HTR-8/SVneo (cell line): ENCODE measurements at regions not wholly inside any gene's neighbourhood (a gene's known extent, or its start where the extent isn't known, plus 50 kb on each side); places are given as distances from the start of the nearest gene placed in this dataset.
"Not testable (repeated sequence)": the region's sequence is repeated elsewhere in the genome, so short reads cannot be mapped to it uniquely, and the experiment has no call there.

ENCODE experiments used
- DNase-seq: peaks from one replicate; pipeline ENCODE4 v3.0.0; 2011; ENCODE audit warnings: low spot score, mixed read lengths; ENCODE audit not compliant: insufficient read length
- FAIRE-seq: peaks from 2 replicates; lab custom pipeline; 2011; peaks lifted over from hg19 to GRCh38; lab: Jason Lieb, UNC

DNA sequence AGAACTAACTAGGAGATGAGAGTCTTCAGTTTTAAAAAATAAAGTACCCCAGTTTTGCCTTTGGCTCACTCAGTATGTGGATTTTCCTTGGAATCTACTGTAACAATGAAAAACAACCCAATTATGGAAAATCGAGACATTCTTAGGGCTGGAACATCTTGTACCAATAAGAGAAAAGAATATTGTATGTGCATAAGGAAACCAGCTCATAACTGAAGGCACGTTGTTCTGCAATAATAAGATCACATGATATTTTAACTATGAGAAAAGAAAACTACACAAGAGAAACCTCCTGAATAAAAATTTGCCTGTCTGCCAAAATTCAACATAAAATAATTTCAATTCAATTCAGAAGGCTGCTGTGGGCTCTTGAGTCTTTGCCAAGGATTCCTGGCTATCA, 261.8 kb upstream of the EDNRA start:
- DNase-seq (no peak), FAIRE-seq (no peak)

DNA sequence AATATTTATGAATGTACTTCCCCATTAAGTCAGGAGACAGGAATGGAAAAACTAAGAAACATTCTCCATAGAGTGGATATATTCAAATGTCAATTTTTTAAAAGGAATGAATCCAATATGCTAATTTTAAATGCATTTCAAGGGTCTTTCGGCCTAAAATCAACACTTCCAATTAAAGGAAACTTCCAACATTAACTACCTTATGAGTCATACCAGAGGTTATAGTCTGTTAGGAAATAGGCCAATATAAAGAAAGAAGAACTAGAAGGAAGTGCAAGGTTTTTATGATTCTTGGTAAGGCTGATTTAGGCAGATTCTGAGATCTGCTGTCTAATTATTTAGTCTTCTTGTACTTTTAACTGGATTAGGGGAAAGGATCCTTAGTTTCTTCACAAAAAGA, 260.1 kb upstream of the EDNRA start:
- DNase-seq, result no peak
- no peak for FAIRE-seq

DNA sequence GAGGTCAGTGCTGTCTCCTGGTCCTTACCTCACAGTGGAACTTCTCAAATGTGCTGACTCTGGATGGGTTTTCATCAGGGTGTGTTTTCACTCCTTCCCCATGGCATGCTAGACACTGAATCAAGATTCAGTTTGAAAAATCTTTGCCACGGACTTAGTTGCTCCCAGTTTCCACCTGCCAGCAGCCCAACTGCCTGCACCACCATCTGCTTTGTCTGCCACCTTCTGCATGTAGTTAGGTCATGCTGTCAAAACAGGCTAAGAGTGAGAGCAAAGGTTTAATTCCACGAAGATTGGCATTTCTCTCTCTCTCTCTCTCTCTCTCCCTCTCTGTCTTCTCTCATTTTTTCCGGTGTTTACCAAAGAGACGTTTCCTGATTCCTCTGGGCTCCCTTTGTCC, 258.0 kb upstream of the EDNRA start:
- FAIRE-seq (no peak), DNase-seq (no peak)

DNA sequence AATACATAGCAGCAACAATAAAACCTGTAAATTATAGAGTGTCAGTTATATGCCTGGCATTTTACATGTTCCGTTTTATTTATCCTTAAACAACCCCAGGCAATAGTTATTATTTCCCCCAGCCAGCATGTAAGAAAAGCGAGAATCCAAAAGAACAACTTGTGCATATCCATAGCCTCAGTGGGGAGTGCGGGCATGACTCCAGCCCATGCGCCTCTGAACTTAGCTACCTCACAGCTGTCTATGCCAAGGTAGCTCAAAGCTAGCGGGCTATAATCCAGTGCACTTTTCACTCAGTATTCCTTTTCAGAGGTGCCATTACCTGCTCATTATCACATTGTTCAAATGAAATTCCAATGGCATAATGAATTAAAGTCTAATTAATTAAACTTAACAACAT, 257.3 kb upstream of the EDNRA start:
- no peak for FAIRE-seq

DNA sequence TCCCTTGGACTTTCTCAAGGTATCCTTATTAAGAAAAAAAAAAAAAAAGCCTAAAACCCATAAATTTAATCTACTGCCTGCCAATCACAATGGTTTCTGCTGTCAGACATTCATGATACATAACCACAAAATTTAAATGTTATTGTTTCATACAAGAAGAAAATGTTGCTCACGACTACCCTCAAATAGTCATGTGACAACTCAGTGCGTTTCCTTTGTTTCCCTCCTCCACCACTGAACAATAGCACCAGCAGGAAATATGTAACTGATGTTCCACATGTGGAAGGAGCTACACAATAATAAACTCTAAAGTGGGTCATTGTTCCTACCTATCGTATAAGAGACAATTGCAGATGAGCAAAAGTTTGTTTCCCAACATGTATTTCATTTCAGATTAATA, 244.1 kb upstream of the EDNRA start:
- no peak for DNase-seq
- FAIRE-seq, result no peak

More for the DNA sequence above, 257.3 kb upstream of the EDNRA start:
- no peak for DNase-seq

DNA sequence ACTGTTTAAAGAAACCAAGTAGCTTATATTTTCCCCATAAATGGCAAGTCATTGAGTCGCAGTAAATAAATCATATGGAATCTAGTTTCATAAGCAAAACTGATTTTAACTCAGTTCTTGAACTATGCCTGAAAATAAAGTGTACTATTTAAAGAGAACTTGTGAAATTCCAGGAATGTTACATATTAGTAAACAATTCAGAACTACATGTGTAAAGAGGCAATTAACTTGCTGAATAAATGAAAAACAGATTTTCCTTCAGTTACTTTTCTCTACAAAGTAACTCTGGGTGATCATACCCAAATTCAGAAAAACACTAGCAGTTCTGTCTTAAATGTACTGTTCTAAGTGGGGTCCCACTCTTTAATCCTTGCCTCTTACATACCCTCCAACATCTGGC, 236.1 kb upstream of the EDNRA start:
- DNase-seq (no peak), FAIRE-seq (no peak)

DNA sequence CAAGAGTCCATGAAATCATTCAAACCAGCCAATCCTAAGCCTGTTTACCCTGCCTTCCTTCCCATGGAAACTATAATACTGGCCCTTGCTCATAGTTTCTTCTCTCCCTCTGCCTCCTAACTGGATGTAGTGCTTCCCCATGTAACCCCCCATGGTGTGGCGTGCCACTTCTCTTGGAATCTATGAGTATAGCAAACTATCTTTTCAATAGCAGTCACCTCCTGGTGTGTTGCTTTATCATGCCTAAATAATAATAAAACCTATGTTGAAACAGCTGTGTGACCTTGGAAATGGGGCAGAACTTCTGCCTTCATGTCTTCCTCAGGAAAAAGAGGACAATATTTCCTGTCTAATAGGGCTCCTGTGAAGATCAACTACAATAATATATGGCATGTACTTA, 234.8 kb upstream of the EDNRA start:
- FAIRE-seq (no peak), DNase-seq (no peak)

DNA sequence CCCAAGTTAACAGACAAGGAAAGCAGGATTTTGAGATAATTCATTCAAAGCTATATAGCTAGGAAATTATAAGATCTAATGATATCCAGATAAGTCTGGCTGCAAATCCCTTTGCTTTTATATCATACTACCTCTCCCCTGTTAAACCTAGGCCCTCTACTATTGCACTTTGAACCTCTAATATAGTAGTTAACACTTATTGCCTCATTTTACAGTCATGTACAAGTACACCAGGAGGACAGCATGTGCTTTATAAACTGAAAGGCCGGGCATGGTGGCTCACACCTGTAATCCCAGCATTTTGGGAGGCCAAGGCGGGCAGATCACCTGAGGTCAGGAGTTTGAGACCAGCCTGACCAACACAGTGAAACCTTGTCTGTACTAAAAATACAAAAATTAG, 234.4 kb upstream of the EDNRA start:
- not testable (repeated sequence) for FAIRE-seq, DNase-seq

DNA sequence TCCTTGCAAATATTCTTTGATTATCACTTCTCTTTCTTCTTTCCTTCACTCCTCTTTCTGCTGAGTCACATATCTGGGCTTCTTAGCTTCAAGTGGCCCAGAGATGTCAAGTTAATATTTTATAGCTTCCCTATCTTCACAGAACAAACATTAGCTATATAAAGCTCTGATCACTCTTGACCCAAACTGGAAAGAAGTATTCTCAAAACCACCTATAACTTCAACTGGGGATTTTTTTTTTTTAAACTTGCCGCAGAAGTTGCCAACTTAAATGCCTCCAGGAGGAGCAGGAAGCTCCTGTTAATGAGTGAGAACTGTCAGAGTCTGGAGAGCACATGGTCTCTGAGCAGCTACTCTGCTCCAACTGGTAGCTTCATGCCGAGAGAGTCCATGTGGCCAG, 233.3 kb upstream of the EDNRA start:
- no peak for DNase-seq
- no peak for FAIRE-seq

DNA sequence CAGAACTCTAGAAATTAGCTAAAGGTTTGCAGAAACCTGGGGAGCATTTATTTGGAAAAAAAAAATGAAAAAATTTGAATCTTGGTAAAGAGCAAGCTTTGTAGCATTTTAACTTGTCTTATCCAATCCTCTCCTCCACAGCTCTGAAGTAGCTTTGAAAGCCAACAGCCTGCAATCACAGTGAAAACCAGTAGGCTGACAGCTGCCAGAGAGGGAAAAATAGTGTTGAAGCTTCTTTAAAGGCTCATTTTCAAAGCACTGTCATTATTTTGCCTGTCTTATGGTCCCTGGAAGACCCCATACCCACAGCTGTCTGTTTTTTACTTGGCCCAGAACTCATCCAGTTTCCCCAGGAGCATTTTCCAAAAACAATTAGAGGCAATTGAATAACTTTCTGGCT, 230.8 kb upstream of the EDNRA start:
- FAIRE-seq (no peak), DNase-seq (no peak)

DNA sequence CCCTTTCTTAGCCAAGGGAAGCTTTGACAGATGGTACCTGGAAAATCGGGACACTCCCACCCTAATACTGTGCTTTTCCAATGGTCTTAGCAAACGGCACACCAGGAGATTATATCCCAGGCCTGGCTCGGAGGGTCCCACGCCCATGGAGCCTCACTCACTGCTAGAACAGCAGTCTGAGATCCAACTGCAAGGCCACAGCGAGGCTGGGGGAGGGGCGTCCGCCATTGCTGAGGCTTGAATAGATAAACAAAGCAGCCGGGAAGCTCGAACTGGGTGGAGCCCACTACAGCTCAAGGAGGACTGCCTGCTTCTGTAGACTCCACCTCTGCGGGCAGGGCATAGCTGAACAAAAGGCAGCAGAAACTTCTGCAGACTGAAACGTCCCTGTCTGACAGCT, 225.6 kb upstream of the EDNRA start:
- not testable (repeated sequence) for FAIRE-seq, DNase-seq

DNA sequence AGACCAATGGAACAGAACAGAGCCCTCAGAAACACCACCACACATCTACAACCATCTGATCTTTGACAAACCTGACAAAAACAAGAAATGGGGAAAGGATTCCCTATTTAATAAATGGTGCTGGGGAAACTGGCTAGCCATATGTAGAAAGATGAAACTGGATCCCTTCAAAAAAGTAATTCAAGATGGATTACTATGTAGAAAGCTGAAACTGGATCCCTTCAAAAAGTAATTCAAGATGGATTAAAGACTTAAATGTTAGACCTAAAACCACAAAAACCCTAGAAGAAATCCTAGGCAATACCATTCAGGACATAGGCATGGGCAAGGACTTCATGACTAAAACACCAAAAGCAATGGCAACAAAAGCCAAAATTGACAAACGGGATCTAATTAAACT, 221.6 kb upstream of the EDNRA start:
- FAIRE-seq, result not testable (repeated sequence)

DNA sequence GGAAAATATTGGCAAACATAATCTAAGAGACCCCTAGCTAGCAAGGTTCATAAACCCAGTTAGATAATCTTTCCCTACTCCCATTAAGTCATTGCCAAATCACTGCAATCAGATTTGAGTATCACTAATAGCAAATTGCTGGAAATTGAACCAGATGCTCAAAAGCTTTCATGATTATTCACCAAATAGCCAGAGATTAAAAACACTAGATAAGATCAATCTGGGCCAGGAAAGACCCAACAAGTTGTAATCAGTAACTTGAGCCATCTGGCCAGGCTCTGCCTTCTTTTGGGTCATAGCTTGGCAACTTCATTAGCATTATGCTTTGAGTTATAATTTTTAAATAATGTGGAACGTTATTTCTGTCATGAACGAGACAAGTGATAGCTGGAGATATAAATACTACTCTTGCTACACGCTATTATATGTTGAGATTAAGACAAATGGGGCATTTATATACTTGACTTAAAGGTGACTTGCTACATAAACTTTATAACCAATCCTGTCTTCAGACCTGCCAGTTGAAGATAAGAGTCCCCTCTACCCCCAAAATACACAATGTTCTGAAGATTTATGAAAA, 196.6 kb upstream of the EDNRA start:
- DNase-seq (no peak), FAIRE-seq (no peak)

More for the DNA sequence above, 221.6 kb upstream of the EDNRA start:
- DNase-seq, result not testable (repeated sequence)

DNA sequence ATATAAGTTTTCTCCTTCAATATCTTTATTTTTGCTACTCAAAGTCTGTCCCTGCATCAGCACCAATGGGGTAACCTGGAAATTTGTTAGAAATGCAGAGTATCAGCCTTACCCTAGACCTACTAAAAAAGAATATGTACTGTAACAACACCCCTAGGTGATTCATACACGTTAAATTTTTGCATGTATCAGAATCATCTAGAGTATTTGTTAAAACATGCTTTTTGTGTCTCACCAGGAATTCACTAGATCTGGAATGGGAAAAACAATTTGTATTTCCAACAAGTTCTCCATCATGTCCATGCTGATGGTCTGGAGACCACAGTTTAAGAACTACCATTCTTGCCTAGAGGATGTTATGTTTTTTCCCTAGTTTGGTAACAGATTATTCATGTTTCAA, 196.0 kb upstream of the EDNRA start:
- DNase-seq, result no peak
- no peak for FAIRE-seq

DNA sequence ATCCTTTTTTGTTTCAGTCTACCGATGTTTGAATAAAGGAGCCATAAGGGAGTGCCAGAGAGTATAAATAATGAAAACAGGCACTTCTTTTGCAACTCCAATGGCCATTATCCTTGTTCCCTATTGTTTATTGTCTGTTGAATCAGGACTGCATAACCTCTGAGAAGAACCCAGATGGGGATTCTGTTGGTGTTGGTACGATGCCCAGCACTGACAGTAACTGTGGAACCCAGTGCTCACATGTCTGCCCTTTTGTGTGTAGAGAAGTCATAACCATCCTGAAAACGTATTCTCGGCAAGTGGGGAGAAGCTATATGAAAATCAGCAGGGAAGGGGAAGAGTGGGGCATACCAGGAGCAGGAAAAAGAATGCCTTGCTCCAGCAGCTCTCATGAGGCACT, 195.1 kb upstream of the EDNRA start:
- no peak for FAIRE-seq
- no peak for DNase-seq

DNA sequence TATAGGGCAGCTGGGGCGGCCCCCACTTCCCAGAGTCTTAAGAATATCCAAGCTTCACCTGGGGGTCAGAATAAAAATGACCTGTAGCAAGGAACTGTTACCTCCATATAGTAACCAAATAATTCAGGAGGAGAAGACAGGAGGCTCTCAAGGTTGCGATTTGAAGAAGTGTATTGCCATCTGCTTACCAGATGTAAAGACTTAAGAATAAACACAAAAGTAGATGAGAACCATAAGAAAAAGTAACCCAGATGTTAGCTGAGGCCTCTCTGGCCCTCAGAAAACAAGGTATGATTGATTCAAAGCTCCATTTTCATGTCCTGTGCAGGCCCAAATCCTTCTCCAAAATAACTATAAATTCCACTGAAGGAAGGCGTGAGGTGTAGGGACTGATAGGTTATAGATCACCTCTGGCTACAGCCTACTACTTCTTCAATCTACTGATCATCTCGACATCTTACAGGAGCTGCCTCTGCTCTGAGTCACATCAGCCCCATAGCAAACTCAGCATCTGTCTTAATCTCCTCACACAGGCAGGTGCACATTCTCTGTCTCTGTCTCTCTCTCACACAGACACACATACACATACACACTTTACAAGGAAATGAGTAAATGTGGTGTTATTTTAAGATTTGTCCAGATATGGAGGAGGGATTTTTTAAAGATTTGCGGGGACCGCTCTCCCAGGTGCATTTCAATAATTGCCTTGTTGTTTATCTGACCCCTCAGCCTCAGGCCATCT, 193.9 kb upstream of the EDNRA start:
- DNase-seq (no peak), FAIRE-seq (no peak)

DNA sequence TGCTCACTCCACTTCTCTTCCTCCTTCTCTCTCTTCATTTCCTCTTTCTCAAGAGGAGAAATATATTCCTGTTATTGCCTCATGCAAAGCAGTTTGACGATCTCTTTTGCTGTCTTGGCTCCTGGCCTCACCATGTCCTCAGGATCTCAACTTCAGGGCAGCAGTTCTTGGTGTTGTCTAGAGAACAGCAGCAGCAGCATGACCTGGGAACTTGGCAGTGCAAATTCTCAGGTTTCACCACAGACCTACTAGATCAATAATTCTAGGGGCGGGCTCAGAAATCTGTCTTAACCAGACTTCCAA, 193.4 kb upstream of the EDNRA start:
- no peak for FAIRE-seq

DNA sequence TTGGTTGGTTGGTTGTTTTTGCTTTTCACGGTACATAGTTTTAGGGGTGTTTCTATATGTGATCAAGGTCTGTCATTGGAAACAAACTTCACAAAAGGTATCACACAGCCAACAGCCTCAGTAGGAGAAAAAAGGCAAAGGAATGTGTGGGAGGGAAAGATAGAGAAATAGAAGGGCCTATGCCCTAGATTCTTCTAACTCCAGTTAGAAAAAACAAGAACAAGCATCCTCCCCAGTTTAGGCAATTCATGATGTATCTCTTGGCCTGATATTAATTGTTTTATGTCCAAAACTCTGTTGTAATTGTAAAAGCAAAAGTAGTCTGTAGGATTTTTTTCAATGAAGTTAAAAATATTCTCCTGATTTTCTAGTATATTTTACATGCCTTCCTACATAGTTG, 192.4 kb upstream of the EDNRA start:
- DNase-seq (no peak), FAIRE-seq (no peak)

More for the DNA sequence above, 193.4 kb upstream of the EDNRA start:
- no peak for DNase-seq

DNA sequence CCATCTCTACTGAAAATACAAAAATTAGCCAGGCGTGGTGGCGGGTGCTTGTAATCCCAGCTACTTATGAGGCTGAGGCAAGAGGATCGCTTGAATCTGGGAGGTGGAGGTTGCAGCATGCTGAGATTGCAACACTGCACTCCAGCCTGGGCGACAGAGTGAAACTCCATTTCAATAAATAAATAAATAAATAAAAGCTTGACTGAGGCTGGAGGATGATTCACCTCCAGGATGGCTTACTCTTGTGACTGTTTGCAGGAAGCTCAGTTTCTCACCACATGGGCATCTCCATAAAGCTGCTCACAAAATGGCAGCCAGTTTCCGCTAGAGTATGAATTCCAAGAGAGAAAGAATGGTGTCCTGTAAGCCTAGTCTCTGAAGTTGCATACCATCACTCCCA, 191.7 kb upstream of the EDNRA start:
- DNase-seq, result no peak
- no peak for FAIRE-seq

DNA sequence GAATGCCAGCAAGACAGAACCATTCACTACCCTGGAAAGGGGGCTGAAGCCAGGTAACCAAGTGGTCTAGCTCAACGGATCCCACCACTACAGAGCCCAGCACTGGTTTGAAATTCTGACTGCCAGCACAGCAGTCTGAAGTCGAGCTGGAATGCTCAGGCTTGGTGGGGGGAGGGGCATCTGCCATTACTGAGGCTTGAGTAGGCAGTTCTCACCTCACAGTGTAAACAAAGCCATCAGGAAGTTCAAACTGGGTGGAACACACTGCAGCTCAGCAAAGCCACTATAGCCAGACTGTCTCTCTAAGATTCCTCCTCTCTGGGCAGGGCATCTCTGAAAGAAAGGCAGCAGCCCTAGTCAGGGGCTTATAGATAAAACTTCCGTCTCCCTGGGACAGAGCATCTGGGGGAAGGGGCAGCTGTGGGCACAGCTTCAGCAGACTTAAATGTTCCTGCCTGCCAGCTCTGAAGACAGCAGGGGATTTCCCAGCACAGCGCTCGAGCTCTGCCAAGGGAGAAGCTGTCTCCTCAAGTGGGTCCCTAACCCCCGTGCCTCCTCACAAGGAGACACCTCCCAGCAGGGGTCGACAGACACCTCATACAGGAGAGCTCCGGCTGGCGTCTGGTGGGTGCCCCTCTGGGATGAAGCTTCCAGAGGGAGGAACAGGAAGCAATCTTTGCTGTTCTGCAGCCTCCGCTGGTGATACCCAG, 188.1 kb upstream of the EDNRA start:
- not testable (repeated sequence) for FAIRE-seq, DNase-seq

DNA sequence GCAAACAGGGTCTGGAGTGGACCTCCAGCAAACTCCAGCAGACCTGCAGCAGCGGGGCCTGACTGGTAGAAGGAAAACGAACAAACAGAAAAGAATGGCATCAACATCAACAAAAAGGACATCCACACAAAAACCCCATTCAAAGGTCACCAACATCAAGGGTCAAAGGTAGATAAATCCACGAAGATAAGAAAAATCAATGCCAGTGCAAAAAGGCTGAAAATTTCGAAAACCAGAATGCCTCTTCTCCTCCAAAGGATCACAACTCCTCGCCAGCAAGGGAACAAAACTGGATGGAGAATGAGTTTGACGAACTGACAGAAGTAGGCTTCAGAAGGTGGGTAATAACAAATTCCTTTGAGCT, 187.6 kb upstream of the EDNRA start:
- not testable (repeated sequence) for FAIRE-seq, DNase-seq

DNA sequence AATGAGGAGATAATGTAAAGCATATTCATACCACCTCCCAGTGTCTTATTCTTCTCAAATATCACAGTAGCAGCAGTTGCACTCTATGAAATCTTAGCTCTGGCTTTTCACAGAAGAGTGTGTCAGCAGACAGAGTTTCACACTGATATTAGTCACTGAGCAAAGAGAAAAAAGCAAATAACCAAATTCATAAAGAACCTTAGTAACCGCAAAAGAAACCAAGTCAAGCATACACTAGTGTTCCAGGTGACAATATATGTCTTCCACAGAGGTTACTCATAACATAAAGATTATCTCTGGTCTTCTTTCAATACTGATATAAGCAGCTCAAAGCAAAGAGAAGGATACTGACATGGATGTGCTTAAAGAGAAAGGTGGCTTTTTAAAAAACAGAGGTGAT, 181.7 kb upstream of the EDNRA start:
- FAIRE-seq, result no peak
- DNase-seq, result no peak
